ENCODE measurements at regions not wholly inside any gene's neighbourhood (a gene's known extent, or its start where the extent isn't known, plus 50 kb on each side); places are given as distances from the start of the nearest gene placed in this dataset.
"Not testable (repeated sequence)": the region's sequence is repeated elsewhere in the genome, so short reads cannot be mapped to it uniquely, and the experiment has no call there.

DNA sequence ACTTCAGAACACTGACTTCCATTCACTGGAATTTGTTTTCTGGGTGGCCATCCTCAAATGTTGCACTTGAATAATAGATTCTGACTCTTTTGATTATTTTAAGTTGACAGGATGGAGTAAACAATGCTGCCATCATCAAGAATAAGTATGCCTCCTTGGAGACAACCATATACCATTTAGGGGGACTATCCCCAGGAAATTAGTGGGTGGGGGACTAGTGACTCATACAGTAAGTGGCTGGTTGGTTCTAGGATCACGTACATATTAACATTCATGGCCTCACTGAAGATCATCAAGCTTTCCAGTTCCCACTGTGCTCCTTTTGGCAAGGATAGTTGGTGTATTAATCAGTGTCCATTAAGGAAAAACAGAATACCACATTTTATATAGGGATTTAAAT is 615.2 kb downstream of the CCSER2 start:
- DNase-seq (ENCODE audit: low spot score) = no peak

DNA sequence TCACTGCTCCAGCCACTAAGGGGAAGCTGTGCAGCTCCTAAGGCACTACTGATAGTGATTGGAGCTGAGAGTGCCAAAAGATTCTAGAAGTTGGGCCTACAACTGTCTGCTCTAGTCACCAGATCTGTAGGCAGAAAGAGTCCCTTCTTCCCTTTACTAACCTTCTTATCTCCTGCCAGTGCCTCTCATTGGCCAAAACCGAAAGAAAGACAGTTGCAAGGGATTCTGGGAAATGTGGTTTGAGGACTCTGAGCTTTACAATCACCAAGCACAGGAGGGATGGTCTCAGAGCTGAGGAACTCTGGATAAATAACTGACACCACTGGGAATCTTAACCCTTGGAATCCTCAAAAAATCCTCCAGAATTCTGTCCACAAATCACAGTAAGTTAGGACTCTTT is 615.8 kb downstream of the CCSER2 start:
- DNase-seq (ENCODE audit: low spot score) = no peak

DNA sequence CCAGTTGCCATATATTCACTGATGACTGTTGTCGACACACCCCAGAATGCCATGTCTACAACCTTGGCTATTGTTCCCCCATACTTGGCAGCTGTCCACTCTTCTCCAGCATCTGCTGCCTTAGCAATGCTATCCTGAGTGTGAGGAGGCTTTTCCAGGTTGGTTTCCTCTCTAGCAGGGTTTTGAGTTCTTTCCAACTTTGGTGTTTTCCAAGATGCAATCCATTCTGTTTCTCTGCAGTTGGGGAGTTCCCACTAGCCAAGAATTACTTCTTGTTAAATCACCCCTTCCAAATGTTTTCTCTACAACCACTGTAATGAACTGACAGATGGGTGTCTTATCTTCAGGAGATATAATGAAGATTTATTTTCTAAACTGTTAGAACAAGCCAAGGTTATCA is 617.4 kb downstream of the CCSER2 start:
- DNase-seq (ENCODE audit: low spot score) = no peak

DNA sequence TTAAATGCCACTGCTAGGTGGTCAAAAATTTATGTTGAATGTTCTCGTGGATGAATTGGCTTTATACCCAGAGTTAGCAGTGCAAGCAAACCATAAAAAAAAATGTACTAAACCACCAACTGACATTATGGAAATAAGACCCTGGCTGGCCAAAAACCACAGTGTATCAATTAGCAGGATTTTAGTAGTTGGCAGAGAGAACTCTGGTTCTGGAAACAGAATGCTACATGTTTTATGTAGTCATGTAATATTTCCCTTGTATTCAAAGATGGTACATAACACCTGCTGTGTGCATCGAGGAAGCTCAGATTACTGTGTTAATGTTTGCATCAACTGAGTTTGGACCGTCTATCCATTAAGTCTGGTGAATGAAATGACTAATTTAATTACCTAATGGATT is 618.5 kb downstream of the CCSER2 start:
- no peak for DNase-seq (ENCODE audit: low spot score)

DNA sequence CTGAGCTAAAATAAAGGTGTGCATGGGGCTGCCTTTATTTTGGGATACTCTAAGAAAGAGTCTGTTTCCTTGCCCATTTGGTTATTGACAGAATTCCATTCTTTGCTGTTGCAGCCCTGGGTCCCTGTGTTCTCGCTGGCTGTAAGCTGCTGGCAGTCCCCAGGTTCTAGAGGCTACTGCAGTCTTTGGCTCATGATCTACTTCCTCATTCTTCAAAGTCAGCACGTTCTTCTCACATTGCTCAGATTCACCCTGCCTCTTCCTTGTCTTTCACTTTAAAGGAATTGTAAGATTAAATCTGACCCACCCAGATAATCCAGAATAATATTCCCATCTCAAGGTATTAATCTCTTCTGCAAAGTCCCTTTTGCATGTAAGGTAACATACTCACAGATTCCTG is 620.3 kb downstream of the CCSER2 start:
- DNase-seq (ENCODE audit: low spot score) = peak; percentile 73

DNA sequence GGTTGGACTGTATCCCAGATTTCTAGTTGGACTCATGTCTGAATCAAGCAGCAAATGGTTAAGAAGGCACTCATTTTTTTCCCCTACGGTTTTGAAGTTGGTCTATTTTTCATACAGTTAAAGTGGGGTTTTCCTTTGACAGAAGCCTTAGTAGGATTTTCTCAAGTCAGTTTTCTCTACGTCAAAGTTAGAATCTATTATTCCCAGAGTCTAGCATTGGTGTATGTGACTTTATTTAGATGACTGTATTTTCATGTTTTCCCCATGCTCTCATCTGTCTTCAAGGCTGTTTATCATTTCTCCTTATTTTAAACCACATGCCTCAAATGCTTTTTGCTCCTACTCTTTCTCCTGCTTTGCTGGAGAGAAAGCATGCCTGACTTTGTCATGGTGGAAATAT is 623.2 kb downstream of the CCSER2 start:
- no peak for DNase-seq (ENCODE audit: low spot score)

DNA sequence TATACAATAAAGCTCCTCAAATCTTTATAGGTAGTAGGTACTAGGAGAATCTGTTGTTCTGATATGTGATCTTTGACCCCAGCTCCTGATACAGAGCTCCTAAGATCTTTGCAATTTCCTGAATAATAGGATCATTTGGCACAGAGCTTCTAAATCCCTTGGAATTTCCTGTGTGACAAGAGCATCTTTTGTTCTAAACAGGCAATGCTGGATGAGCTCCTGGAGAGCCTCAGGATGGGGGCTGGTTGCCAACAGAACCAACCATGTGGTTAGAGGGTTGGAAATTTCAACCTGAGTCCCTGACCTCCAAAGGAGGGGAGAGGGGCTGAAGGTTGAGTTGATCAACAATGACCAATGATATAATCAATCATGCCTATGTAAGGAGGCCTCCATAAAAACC is 629.0 kb downstream of the CCSER2 start:
- no peak for DNase-seq (ENCODE audit: low spot score)

DNA sequence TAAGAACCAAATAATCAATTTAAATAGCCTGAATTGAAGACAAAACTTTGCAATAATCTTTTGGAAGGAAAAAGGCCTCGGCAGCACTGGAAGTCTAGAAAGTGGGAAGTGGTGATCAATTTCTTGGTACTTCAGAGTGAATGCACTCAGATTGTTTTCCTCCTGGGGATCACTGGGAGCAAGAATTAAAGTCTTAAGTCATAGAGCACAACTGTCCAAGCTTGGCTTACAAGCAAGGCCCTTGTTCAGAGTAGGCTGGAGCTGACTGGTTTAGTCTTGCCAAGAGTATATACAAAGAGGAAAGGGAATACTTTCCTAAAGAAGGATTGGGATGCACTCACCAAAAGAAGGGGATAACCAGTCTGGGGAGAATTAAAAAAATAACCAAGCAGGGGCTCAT is 637.1 kb downstream of the CCSER2 start:
- DNase-seq (ENCODE audit: low spot score) = no peak

DNA sequence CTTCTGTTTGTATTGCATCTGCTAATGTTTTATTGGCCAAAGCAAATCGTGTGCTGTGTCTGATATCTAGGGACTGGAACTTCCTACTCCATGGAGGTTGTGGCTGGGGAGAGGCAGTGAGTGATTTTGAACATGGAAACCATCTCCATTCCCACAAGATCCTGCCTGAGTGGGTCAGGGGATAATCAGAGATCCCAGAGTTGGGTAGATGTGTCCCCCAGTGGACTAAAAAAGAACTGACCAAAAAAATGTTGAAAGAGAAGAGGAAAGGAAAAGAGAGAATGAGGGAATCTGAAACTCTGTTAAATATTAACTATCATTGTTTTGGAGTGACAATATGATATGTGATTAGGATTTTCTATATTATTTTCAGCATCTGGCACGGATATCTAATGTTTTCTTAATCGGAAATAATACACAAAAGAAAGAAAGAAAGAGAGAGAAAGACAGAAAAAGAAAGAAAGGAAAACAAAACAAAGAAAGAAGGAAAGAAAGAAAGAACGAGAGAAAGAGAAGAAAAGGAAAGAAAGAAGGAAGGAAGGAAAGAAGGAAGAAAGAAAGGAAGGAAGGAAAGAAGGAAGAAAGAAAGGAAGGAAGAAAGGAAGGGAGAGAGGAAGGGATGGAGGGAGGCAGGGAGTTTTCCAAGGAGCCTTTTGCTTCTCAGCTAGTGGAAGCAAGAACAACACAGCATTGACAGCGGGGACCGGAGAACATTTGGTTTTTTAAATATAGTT is 638.5 kb downstream of the CCSER2 start:
- no peak for DNase-seq (ENCODE audit: low spot score)

DNA sequence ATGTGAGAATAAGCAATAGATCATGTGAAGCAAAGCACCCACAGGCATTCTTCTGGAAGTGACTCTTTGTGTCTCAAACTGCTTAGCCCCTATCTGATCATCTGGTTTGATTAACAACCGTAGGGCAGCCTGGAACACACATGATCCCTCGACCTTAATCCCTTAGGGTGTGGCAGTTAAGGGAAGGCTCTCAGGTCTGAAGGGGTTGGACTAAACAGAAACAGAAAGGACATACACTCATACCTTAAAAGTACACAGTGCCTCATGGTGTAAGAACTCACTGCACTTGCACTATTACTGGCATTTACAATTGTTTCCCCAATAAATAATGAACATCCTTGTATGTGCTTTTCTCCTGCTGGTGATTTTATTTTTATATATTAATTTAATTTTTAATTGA is 640.9 kb downstream of the CCSER2 start:
- DNase-seq (ENCODE audit: low spot score) = not testable (repeated sequence)

DNA sequence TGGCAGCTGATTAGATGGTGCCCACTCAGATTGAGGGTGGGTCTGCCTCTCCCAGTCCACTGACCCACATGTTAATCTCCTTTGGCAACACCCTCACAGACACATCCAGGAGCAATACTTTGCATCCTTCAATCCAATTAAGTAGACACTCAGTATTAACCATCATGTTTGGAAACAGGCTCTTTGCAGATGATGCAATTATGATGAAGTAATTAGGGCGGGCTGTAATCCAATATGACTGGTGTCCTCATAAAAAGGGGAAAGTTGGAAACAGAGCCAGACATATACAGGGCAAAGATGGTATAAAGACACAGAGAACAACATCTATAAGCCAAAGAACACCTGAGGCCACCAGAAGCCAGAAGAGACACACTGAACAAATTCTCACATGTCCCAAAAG is 658.6 kb downstream of the CCSER2 start:
- no peak for DNase-seq (ENCODE audit: low spot score)

DNA sequence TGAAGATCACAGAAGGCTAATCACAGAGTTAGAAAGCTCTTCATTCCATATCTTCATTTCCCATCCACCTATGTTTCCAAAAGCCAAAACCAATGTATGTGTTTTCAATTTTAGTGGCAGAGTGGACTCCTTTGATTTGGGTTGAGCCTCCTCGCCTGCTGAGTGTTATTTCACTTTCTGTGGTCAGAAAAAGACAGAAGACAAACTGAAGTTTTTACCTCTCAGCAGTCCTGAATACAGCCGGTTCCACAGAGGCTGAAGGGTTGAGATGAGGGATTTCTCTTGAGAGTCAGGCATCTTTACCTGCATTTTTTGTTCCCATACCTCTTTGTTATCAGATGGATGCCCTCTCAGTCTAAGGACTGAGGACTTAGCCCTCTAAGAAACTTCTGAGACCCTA is 659.6 kb downstream of the CCSER2 start:
- no peak for DNase-seq (ENCODE audit: low spot score)

DNA sequence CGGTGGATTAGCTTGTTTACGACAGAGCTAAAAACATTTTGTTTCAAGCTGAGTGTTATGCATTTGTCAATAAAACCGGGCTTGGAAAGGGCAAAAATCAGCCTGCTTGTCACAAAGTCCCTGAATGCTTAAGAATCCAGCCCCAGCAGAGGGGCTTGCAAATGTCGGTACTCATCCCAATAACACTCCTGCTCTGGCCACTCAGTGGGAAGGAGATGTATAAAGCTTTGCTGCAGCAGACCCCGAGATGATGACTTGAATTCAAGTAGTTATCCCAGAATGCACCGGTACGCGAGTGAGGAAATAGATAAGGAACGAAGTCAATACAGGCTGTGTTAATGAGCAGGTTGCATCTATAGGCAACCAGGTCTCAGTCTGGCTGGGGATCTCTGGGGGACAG is 662.3 kb downstream of the CCSER2 start:
- DNase-seq (ENCODE audit: low spot score) = no peak

DNA sequence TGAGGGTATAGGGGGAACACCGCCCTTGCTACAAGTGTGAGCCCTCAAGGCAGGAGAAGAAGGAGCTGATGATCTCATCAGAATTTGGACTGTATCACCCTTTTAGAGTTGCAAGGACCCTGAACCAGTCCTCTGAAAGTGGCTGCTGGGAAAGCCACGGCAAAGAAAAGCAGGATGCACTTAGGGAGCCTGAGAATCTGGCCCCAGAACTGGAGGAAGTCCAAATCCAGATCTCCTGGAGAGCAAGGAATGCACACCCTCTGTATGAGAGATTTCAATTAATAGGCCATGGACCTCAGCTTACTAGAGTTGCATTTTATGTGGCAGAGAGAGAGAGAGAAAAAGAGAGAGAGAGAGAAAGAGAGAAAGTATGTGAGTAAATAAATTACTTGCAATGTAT is 662.9 kb downstream of the CCSER2 start:
- no peak for DNase-seq (ENCODE audit: low spot score)

DNA sequence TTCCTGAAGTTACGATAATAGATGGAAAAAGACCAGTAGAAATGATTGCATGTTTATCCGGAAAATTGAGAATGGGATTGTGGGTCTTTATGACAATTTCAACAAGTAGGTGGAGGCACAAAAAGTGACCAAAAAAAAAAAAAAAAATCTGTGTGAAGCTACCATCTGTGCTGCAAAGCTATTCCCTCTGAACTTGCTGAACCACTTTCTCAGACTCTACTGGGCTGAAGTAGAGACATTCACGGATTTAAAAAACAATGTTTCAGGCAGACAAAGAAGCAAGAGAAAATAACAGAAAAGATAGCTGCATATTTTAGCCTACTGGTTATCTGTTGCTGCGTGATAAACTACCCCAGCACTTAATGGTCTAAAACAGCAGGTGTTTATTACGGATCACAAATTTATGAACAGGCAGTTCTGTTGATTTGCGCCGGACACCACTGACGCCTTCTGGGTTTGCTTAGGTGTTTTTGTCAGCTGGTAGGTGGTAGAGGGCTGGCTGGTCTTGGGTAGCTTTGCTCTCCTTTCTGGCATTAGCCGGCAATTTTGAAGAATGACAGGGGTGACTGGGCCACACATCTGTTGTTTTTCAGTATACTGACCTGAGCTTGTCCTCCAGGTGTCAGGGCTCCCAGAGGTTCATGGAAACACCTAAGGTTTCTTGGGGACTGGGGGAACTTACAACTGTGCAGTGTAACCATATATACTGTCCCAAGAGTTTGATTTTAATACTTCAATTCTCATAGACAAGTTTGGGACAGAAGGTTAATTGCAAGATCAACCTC is 665.1 kb downstream of the CCSER2 start:
- DNase-seq (ENCODE audit: low spot score) = no peak

DNA sequence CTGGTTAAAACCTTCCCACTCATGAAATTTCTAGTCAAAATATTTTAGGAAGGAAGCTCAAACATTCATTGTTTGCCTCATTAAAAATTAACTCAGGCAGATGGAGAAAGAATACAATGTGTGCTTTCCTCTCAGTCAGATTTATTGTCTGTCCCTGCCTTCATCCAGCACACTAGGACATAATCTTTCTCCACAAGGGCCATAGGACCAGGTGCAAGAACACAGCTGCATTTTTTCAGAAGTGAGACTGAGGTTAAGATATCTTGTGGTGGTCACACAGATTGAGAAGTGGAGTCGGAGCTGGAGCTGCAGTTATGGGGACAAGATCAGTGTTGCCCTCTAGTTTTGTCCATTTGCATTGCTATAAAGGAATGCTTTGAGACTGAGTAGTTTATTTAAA is 666.3 kb downstream of the CCSER2 start:
- no peak for DNase-seq (ENCODE audit: low spot score)

DNA sequence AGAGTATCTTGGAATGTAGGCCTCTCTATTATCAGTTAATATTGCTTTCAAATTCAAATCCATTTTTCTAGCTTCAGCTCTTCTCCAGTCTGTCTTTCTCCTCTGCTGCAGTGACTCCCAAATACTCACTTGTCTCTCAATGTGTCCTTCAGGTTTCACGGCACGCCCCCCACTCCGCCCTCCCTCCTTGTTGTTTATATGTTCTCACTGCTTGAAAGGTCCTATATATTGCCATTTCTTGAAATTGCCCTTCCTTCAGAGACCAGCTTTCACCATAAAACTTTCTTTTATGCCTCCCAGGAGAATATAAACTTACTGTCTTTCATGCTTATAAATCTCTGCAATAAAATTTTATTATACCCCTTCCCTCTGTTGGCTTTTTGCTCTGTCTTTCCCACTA is 668.2 kb downstream of the CCSER2 start:
- no peak for DNase-seq (ENCODE audit: low spot score)

DNA sequence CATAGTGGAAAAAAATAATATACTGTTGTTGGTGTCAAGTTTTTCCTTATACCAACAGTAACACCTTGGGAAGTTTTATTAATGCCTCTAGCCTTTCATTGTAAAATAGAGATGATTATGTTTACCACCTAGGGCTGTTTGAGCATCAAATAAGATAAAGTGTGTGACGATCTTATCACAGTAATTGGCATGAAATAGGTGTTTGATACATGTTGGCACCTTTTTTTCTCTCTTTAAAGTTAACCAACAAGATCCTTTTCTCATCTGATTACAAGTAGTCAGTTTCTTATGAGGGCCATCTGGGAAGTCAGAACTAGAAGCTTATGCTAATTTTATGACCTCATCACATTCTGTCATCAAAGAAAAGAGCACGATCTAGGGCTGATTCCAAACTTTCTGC is 669.5 kb downstream of the CCSER2 start:
- DNase-seq (ENCODE audit: low spot score) = no peak

DNA sequence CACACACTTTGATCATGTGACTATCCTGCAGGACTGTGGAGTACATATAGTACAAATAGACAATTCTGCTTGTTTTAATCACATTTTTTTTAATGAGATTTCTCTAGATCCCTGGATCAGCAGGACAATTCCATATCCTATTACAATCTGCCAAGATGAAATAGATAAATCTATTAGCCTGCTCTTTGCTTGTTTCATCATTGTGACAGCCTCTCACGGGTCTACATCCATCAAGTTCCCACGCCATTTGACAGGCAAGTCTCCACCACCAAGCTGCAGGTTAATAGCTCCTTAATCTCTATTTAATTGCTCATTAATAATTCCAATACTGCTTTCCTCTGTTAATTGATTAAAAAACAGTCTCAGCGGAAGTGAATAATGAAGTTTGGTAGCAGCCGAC is 671.5 kb downstream of the CCSER2 start:
- DNase-seq (ENCODE audit: low spot score) = no peak

DNA sequence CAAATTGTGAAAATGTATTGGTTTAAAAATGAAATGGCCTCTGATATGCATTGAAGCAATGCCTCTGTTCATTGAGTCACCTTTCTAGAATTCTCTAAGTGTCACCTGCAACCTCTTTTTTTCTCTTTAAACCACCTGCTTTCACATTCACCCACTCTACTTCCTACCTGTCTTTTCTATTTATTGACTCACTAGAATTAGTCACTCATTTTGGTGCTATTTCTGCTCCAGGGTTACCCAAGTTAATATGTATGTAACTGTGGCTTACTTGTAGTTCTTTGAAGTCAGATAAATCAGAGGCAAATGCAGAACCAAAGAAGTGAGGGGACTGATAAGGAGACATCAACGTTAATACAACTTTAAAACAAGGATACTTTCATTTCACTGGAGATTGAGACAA is 674.7 kb downstream of the CCSER2 start:
- DNase-seq (ENCODE audit: low spot score) = peak; percentile 88

DNA sequence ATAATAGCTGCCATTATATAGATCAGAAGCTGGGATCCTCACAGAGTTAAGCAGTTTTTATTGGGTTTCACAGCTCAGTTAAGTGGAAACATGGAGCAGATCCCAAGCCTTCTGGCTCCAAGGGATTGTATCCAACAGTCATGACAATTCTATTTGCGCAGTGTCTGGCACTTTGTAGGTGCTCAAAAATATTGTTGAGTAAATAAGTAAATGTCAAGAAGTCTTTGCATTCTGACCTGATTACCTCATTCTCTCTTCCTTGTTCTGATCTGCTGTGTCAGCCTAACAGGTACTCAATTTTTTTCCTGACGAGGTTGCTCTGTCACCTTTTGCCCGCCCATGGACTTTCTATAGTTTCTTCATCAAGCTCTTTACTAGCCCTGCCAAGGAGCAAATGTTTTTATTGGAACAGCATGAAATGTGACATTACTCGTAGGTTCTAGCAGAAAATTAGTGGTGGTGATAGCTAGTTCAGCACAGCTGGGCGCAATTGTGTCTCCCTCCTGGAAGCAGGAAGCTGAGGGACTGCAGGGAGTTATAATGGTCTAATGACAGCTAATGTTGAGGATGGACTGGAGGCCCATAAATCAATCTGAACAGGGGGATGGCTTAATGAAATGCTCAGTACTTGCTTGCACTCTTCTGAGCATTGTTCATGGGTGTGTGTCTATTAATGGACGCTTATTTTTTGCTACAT is 680.2 kb downstream of the CCSER2 start:
- peak; percentile 82 for DNase-seq (ENCODE audit: low spot score)

DNA sequence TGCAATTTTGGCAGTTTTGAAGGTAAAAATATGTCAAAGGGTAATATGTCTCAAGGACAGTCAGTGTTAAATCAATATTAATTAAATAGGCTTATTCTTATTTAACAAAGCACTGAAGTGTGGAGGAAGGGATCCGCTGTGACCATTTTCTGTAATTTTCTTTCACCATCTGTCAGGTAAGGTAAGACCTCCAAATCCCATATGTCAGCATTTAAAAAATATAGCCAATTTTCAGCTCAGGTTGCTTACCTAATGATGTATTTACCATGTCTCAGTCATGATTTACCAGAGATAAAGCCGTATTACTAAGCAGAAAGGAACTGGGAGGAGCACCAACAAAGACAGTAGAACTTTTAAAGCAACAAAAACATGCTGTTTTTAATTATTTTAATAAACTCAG is 683.9 kb downstream of the CCSER2 start:
- no peak for DNase-seq (ENCODE audit: low spot score)

DNA sequence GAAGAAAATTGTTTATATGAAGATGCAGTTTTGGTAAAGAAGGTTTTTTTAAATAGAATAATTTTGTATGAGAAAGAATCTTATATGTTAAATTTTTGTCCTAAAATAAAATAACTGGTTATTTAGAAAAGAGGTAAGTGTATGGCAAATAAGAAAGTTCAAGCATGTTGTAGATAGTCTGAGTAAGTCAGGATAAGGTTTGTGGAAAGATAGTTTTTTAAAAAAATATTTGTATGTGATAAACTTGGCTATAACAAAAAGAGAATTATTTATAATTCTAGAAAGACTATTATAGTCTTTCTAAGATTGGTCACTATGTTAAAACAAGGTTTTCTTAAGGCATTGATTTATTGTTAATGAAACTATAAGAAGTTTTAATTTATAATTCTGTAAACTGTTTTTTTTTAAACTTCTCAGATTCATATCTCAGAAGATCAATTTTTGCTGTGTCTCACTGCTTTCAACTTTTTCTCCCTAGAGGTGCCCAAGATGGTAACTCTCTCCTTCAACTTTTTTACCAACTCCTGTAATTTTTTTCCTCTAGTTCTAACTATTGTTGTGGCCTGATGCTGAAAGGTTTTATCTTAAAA is 698.6 kb downstream of the CCSER2 start:
- no peak for DNase-seq (ENCODE audit: low spot score)
